GM23338 (cell line): ENCODE measurements at regions not wholly inside any gene's neighbourhood (a gene's known extent, or its start where the extent isn't known, plus 50 kb on each side); places are given as distances from the start of the nearest gene placed in this dataset.

Experiments used
- ATAC-seq: fragments of 200-7000 bp; cut with Tn5 transposase; 3 replicates; pipeline ENCODE4 v1.9.1; 2020
- DNase-seq: peaks from one replicate; pipeline ENCODE4 v3.0.0-alpha.2; 2015; ENCODE audit warnings: low spot score
- H2AFZ ChIP-seq: fragments of 200-600 bp; sonication (generic); 2 replicates; pipeline ENCODE4 v1.8.0; 2016; ENCODE audit warnings: antibody characterized with exemption, mild to moderate bottlenecking, moderate library complexity
- H3F3A ChIP-seq: fragments of 200-600 bp; sonication (generic); replicated peaks from 2 replicates; pipeline ENCODE4 v1.8.0; 2017; ENCODE audit warnings: antibody characterized with exemption, mixed run types, low read depth
- H3K27ac ChIP-seq: fragments of 200-600 bp; sonication (generic); 2 replicates; pipeline ENCODE4 v1.6.1; 2016; ENCODE audit warnings: low read depth
- H3K27me3 ChIP-seq: fragments of 200-600 bp; sonication (generic); 2 replicates; pipeline ENCODE4 v1.8.0; 2016; ENCODE audit warnings: mild to moderate bottlenecking, mixed run types, moderate library complexity; ENCODE audit not compliant: insufficient read depth
- H3K36me3 ChIP-seq: fragments of 200-600 bp; sonication (generic); 2 replicates; pipeline ENCODE4 v1.8.0; 2016; ENCODE audit warnings: mild to moderate bottlenecking; ENCODE audit not compliant: insufficient read depth
- H3K4me1 ChIP-seq: fragments of 200-600 bp; sonication (generic); 2 replicates; pipeline ENCODE4 v1.8.0; 2016; ENCODE audit warnings: mild to moderate bottlenecking, moderate library complexity; ENCODE audit not compliant: insufficient read depth
- H3K4me2 ChIP-seq: fragments of 200-600 bp; sonication (generic); 2 replicates; pipeline ENCODE4 v1.7.1; 2017; ENCODE audit warnings: mixed run types
- H3K4me3 ChIP-seq: fragments of 200-600 bp; sonication (generic); 2 replicates; pipeline ENCODE4 v1.6.1; 2016; ENCODE audit warnings: mixed run types
- H3K79me2 ChIP-seq: fragments of 200-600 bp; sonication (generic); replicated peaks from 2 replicates; pipeline ENCODE4 v1.8.0; 2017; ENCODE audit warnings: mild to moderate bottlenecking; ENCODE audit not compliant: insufficient read depth
- H3K9me2 ChIP-seq: fragments of 200-600 bp; sonication (generic); 2 replicates; pipeline ENCODE4 v1.8.0; 2017; ENCODE audit not compliant: insufficient read depth
- H4K20me1 ChIP-seq: fragments of 200-600 bp; sonication (generic); replicated peaks from 2 replicates; pipeline ENCODE4 v1.8.0; 2017; ENCODE audit warnings: mild to moderate bottlenecking; ENCODE audit not compliant: insufficient read depth
- H3K27ac Mint-ChIP-seq: 2 replicates; pipeline ENCODE4 v1.8.0; 2020; ENCODE audit warnings: inconsistent platforms, mild to moderate bottlenecking, moderate library complexity, mixed read lengths
- H3K27me3 Mint-ChIP-seq: 3 replicates; pipeline ENCODE4 v1.8.0; 2022; ENCODE audit warnings: low read depth, mild to moderate bottlenecking, moderate library complexity, mixed read lengths, inconsistent platforms; ENCODE audit not compliant: insufficient read depth, poor library complexity
- H3K36me3 Mint-ChIP-seq: 3 replicates; pipeline ENCODE4 v1.8.0; 2021; ENCODE audit warnings: low read depth, mild to moderate bottlenecking, inconsistent platforms, moderate library complexity, mixed read lengths
- H3K4me1 Mint-ChIP-seq: 3 replicates; pipeline ENCODE4 v1.8.0; 2020; ENCODE audit warnings: mild to moderate bottlenecking, inconsistent platforms, mixed read lengths
- H3K4me3 Mint-ChIP-seq: 3 replicates; pipeline ENCODE4 v1.8.0; 2021; ENCODE audit warnings: moderate library complexity, mild to moderate bottlenecking, inconsistent platforms, mixed read lengths
- H3K9me3 Mint-ChIP-seq: 3 replicates; pipeline ENCODE4 v1.8.0; 2020; ENCODE audit warnings: moderate library complexity, mild to moderate bottlenecking, inconsistent platforms, mixed read lengths
- CREB1 ChIP-seq: fragments of 250-450 bp; sonication (Bioruptor Pico); IDR thresholded peaks from 2 replicates; pipeline ENCODE4 v1.5.0; 2020; ENCODE audit warnings: low read depth, mild to moderate bottlenecking, moderate library complexity
- CTCF ChIP-seq, 2 experiments: fragments of 200-600 bp in 1 of 2; sonication (generic) in 1 of 2; conservative IDR thresholded peaks; 2 replicates each; pipeline versions ENCODE4 v1.5.1 to v1.6.1; 2016 to 2017; ENCODE audit warnings: antibody characterized with exemption in 2 of 2, low read depth in 2 of 2, mild to moderate bottlenecking in 2 of 2, moderate library complexity in 1 of 2
- ETS1 ChIP-seq: IDR thresholded peaks from 2 replicates; pipeline ENCODE4 v1.6.1; 2016; ENCODE audit warnings: antibody characterized with exemption
- EZH2 ChIP-seq: fragments of 200-600 bp; sonication (generic); IDR thresholded peaks from one replicate; pipeline ENCODE4 v1.8.0; 2017; ENCODE audit warnings: antibody characterized with exemption, mild to moderate bottlenecking, low read depth; ENCODE audit not compliant: unreplicated experiment
- EZH2phosphoT487 ChIP-seq: fragments of 200-600 bp; sonication (generic); IDR thresholded peaks from one replicate; pipeline ENCODE4 v1.8.1; 2018; ENCODE audit warnings: antibody characterized with exemption; ENCODE audit not compliant: unreplicated experiment
- JUNB ChIP-seq: IDR thresholded peaks from one replicate; pipeline ENCODE4 v1.6.1; 2016; ENCODE audit warnings: antibody characterized with exemption; ENCODE audit not compliant: unreplicated experiment
- NANOG ChIP-seq: IDR thresholded peaks from 2 replicates; pipeline ENCODE4 v1.6.1; 2016; ENCODE audit warnings: antibody characterized with exemption, borderline replicate concordance
- POLR2AphosphoS5 ChIP-seq: IDR thresholded peaks from 2 replicates; pipeline ENCODE4 v1.6.1; 2016; ENCODE audit warnings: antibody characterized with exemption, low read depth
- REST ChIP-seq: IDR thresholded peaks from one replicate; pipeline ENCODE4 v1.6.1; 2018; ENCODE audit warnings: antibody characterized with exemption; ENCODE audit not compliant: unreplicated experiment
- STAT1 ChIP-seq: IDR thresholded peaks from one replicate; pipeline ENCODE4 v1.6.1; 2016; ENCODE audit warnings: antibody characterized with exemption; ENCODE audit not compliant: unreplicated experiment
- ZNF114 ChIP-seq: fragments of 250-450 bp; sonication (Bioruptor Pico); IDR thresholded peaks from 2 replicates; pipeline ENCODE4 v1.5.0; 2020; ENCODE audit warnings: mild to moderate bottlenecking, moderate library complexity
- ZNF331 ChIP-seq: fragments of 250-450 bp; sonication (Bioruptor Pico); IDR thresholded peaks from 2 replicates; pipeline ENCODE4 v1.5.0; 2020; ENCODE audit warnings: low read depth, mild to moderate bottlenecking, moderate library complexity
- ZNF462 ChIP-seq: fragments of 250-450 bp; sonication (Bioruptor Pico); IDR thresholded peaks from 2 replicates; pipeline ENCODE4 v1.5.0; 2020; ENCODE audit warnings: mild to moderate bottlenecking, moderate library complexity

GRCh38 chr1:230575886-230576500 lies 66.3 kb upstream of the COG2 start:
- H3F3A ChIP-seq: no peaks in the 10 kb centered on the region
- Mint-ChIP-seq H3K4me3 (no peak overlapping the region), H3K4me1 (peaks cover 27% of the 10 kb centered on the region), H3K27ac (no peak overlapping the region), H3K36me3 (no peaks in the 10 kb centered on the region), H3K9me3 (no peaks in the 10 kb centered on the region), H3K27me3 (peaks cover 1% of the 10 kb centered on the region)
- H3K4me3 ChIP-seq: no peak overlapping the region
- peaks cover 5% of the 10 kb centered on the region; the same call in 1 of the 2 replicates for H3K4me1 ChIP-seq
- H2AFZ ChIP-seq: no peak overlapping the region
- H4K20me1 ChIP-seq: no peaks in the 10 kb centered on the region
- no peak overlapping the region for H3K4me2 ChIP-seq
- no peak for ATAC-seq
- no peaks in the 10 kb centered on the region for H3K27me3 ChIP-seq
- H3K79me2 ChIP-seq: no peaks in the 10 kb centered on the region
- no peak for TF ChIP-seq NANOG
- TF ChIP-seq REST: no peak
- no peak for TF ChIP-seq EZH2
- no peak for TF ChIP-seq STAT1
- TF ChIP-seq ZNF114 (CRISPR knock-in tag): no peak
- TF ChIP-seq CREB1 (CRISPR knock-in tag): no peak
- no peak for TF ChIP-seq JUNB
- no peak for TF ChIP-seq ETS1
- TF ChIP-seq ZNF331: no peak
- no peak for TF ChIP-seq ZNF462 (CRISPR knock-in tag)
- TF ChIP-seq POLR2AphosphoS5: no peak
- no peak for TF ChIP-seq EZH2phosphoT487
- no peak for TF ChIP-seq CTCF (conservative IDR thresholded peaks at IDR 0.05; ENCODE audit: low read depth in 2 of 2)
- H3K36me3 ChIP-seq: no peaks in the 10 kb centered on the region
- H3K9me2 ChIP-seq: no peaks in the 10 kb centered on the region
- DNase-seq: no peak
- no peak overlapping the region for H3K27ac ChIP-seq
